ENCODE measurements at regions not wholly inside any gene's neighbourhood (a gene's known extent, or its start where the extent isn't known, plus 50 kb on each side); places are given as distances from the start of the nearest gene placed in this dataset.

DNA sequence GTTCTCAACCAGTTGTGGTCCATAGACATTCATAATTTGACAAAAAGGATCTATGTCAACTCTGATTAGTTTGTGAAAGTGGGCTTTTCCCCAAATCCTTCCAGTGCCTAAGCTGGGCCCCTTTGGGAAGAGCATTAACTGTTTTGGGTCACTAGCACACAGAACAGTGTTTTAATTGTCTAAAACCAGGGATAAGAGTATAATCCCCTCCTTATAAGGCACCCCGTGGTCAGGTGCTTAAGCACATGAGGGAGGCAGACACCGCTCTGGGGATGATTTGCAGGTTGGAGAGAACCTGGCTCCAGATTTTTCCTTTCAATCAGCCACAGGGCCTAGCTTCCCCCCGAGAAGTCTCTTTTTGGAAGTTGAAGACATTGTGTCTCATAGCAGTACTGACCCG, 53.6 kb upstream of the RFX8 start:
- Mint-ChIP-seq H3K36me3 (ENCODE audit: low read depth, unreplicated experiment) (no peaks in the 10 kb centered on the region), H3K27me3 (ENCODE audit: unreplicated experiment) (peaks cover 2% of the 10 kb centered on the region), H3K4me1 (ENCODE audit: unreplicated experiment) (no peaks in the 10 kb centered on the region), H3K9me3 (ENCODE audit: unreplicated experiment) (no peaks in the 10 kb centered on the region), H3K4me3 (ENCODE audit: unreplicated experiment) (no peak overlapping the region), H3K27ac (ENCODE audit: unreplicated experiment) (no peak overlapping the region)
- no peak for DNase-seq (ENCODE audit: low spot score)
- TF ChIP-seq, protein P1, sequence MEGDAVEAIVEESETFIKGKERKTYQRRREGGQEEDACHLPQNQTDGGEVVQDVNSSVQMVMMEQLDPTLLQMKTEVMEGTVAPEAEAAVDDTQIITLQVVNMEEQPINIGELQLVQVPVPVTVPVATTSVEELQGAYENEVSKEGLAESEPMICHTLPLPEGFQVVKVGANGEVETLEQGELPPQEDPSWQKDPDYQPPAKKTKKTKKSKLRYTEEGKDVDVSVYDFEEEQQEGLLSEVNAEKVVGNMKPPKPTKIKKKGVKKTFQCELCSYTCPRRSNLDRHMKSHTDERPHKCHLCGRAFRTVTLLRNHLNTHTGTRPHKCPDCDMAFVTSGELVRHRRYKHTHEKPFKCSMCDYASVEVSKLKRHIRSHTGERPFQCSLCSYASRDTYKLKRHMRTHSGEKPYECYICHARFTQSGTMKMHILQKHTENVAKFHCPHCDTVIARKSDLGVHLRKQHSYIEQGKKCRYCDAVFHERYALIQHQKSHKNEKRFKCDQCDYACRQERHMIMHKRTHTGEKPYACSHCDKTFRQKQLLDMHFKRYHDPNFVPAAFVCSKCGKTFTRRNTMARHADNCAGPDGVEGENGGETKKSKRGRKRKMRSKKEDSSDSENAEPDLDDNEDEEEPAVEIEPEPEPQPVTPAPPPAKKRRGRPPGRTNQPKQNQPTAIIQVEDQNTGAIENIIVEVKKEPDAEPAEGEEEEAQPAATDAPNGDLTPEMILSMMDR (IDR thresholded peaks at IDR 0.05; ENCODE audit: unreplicated experiment), result no peak

DNA sequence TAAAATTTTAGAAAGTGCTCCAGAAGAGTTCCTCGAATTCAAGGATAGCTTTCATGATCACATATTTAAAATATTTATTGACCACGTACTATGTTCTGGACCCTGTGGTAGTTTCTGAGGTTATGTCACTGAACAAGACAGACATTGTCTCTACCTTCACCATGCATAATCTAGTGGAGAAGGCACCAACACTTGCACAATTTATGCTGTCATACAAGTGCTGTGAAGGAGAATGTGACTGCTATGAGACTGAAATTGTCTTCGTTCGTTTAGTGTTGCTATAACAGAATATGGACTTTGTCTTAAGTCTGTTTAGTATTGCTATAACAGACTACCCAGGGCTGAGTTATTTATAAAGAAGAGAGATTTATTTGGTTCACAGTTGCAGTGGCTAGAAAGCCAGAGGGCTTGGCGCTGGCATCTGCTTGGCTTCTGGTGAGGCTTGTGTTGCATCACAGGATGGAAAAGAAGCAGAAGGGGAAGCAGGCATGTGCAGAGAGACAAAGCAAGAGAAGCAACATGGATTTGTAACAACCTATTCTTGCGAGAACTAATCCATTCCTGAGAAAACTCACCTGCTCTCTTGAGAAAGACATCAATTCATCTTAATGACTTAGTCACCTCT, 50.0 kb upstream of the RFX8 start:
- no peak for DNase-seq (ENCODE audit: low spot score)
- H3K4me3 Mint-ChIP-seq (ENCODE audit: unreplicated experiment), result no peak overlapping the region
- peaks cover 3% of the 10 kb centered on the region for H3K36me3 Mint-ChIP-seq (ENCODE audit: low read depth, unreplicated experiment)
- peaks cover 11% of the 10 kb centered on the region for H3K4me1 Mint-ChIP-seq (ENCODE audit: unreplicated experiment)
- TF ChIP-seq, protein P1 (IDR thresholded peaks at IDR 0.05; ENCODE audit: unreplicated experiment), result no peak
- no peak overlapping the region for H3K27ac Mint-ChIP-seq (ENCODE audit: unreplicated experiment)
- peaks cover 2% of the 10 kb centered on the region for H3K27me3 Mint-ChIP-seq (ENCODE audit: unreplicated experiment)
- H3K9me3 Mint-ChIP-seq (ENCODE audit: unreplicated experiment), result no peaks in the 10 kb centered on the region

All from endothelial cell (in vitro differentiated cells).